ENCODE measurements at regions not wholly inside any gene's neighbourhood (a gene's known extent, or its start where the extent isn't known, plus 50 kb on each side); places are given as distances from the start of the nearest gene placed in this dataset.
A peak's percentile ranks its signal among the peaks of the same experiment; 100 is the strongest.

DNA sequence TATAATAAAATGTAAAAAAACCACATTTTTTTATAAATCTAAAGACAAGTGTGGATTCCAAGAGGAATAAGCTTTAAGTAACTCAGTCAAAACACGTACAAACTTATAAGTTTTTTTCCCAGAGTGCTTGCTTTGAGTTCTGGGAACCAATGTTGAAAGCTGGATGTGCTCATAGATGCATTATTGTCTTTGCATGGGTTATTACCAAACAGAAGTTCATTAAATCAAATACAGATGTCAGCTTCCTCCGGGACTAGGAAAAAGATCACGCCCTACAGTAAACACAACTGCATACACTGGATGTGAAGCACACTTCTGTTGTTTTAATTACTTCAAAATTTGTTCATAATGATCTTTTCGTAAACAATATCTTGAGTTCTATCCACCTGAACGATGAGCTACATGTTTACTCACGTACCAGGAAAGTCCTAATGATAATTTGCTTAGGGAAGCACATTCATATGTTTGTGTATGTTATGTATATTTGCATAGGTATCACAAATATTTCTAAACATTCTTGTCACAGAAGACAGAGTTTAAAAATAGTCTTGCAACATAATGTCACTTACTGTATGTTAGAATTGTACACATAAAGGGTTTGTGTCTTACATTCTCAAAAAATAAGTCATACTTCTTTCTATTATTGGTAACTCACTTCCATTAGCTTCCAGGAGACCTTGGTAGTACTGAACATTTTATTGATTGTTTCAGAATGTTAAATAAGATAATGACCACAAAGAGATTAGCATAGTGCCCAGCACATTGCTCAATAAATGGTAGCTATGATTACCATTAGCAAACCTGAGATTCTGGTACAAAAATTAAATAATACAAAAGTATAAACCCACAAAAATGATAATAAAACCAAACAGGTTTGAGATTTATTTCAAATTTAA, 427.4 kb downstream of the CETN3 start:
- no peak for TF ChIP-seq POLR2AphosphoS5 (IDR thresholded peaks at IDR 0.05)
- TF ChIP-seq CTCF (IDR thresholded peaks at IDR 0.05): no peak
- no peak for TF ChIP-seq POLR2A (IDR thresholded peaks at IDR 0.05)
- H3K9me3 ChIP-seq: no peaks in the 10 kb centered on the region
- no peak overlapping the region for H3K27ac ChIP-seq
- H3K36me3 ChIP-seq: no peaks in the 10 kb centered on the region
- DNase-seq (ENCODE audit: low spot score in 2 of 2): no peak
- H3K4me1 ChIP-seq: no peaks in the 10 kb centered on the region
- intact Hi-C loops (cut with DNase I; ENCODE audit: low total_unique reads): no loop called here
- no peaks in the 10 kb centered on the region for H3K27me3 ChIP-seq
- no peak overlapping the region for H3K4me3 ChIP-seq

- Histone ChIP-seq H3K9me3 (no peaks in the 10 kb centered on the region), H3K4me1 (no peaks in the 10 kb centered on the region), H3K27me3 (no peaks in the 10 kb centered on the region), H3K4me3 (no peak overlapping the region), H3K27ac (no peak overlapping the region), H3K36me3 (no peaks in the 10 kb centered on the region)
- intact Hi-C loops (cut with DNase I; ENCODE audit: low total_unique reads): no loop called here
- no peak for TF ChIP-seq POLR2A (IDR thresholded peaks at IDR 0.05)
- no peak for TF ChIP-seq POLR2AphosphoS5 (IDR thresholded peaks at IDR 0.05)
- no peak for TF ChIP-seq CTCF (IDR thresholded peaks at IDR 0.05)
- no peak for DNase-seq (ENCODE audit: low spot score in 2 of 2)
Observed at GRCh38 chr5:89981021-89981420, 428.5 kb downstream of the CETN3 start.

DNA sequence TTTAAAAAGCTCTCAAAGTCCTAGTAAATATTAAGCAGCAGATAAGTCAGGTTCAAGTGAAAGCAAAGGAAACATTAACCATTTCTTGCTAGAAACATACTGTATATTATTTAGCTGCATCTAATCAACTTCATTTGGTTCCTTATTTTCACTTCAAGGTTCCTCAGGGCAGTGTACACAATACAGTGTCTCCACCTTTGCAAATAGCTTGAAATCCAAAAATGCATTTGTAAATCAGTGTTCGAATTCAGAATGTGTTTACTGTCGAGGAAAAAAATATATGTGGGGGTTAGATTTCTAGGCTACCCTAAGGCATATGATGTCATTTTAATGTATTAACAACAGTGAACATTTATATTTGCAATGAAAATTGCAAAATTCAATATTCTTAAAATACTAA, 436.0 kb downstream of the CETN3 start:
- H3K4me1 ChIP-seq: no peaks in the 10 kb centered on the region
- no peak overlapping the region for H3K4me3 ChIP-seq
- H3K9me3 ChIP-seq: no peaks in the 10 kb centered on the region
- intact Hi-C loops (cut with DNase I; ENCODE audit: low total_unique reads): no loop called here
- TF ChIP-seq POLR2AphosphoS5 (IDR thresholded peaks at IDR 0.05) (no peak), POLR2A (IDR thresholded peaks at IDR 0.05) (no peak), CTCF (IDR thresholded peaks at IDR 0.05) (no peak)
- no peaks in the 10 kb centered on the region for H3K36me3 ChIP-seq
- H3K27ac ChIP-seq: no peak overlapping the region
- no peak for DNase-seq (ENCODE audit: low spot score in 2 of 2)
- no peaks in the 10 kb centered on the region for H3K27me3 ChIP-seq

- TF ChIP-seq POLR2A (IDR thresholded peaks at IDR 0.05) (no peak), CTCF (IDR thresholded peaks at IDR 0.05) (no peak), POLR2AphosphoS5 (IDR thresholded peaks at IDR 0.05) (no peak)
- intact Hi-C loops (cut with DNase I; ENCODE audit: low total_unique reads): no loop called here
- H3K27ac ChIP-seq: no peak overlapping the region
Observed at GRCh38 chr5:89972901-89973300, 436.7 kb downstream of the CETN3 start.

DNA sequence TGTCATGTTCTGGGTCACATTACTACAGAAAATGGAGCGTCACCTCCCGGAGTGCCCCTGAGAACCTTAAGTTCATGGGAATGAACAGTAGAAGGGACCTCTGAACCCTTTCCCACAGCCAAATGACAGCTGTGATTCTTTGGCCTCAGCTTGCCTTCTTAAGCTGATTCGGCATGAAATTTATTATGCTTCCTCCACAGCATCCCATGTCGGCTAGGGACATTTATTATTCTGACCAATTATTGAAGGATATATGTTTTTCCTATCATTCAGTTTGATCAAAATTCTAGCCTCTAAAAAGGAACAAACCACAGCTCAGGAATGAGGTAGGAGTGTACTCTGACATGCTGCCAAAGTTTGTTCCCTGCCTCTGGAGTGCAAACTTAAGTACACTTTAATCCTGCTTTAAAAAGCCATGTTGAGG, 440.6 kb downstream of the CETN3 start:
- H3K27ac ChIP-seq: peak overlapping the region in 1 of 2 donors; percentile 17
- TF ChIP-seq CTCF (IDR thresholded peaks at IDR 0.05) (no peak), POLR2A (IDR thresholded peaks at IDR 0.05) (no peak), POLR2AphosphoS5 (IDR thresholded peaks at IDR 0.05) (no peak)
- no peaks in the 10 kb centered on the region for H3K9me3 ChIP-seq
- intact Hi-C loops (cut with DNase I; ENCODE audit: low total_unique reads): no loop called here
- no peaks in the 10 kb centered on the region for H3K4me1 ChIP-seq
- no peaks in the 10 kb centered on the region for H3K27me3 ChIP-seq
- DNase-seq (ENCODE audit: low spot score in 2 of 2): peak in 1 of 2 donors; percentile 18
- H3K4me3 ChIP-seq: no peak overlapping the region
- H3K36me3 ChIP-seq: no peaks in the 10 kb centered on the region

More at GRCh38 chr5:89972901-89973300, 436.7 kb downstream of the CETN3 start:
- H3K9me3 ChIP-seq: no peaks in the 10 kb centered on the region
- DNase-seq (ENCODE audit: low spot score in 2 of 2): no peak
- no peaks in the 10 kb centered on the region for H3K36me3 ChIP-seq
- H3K4me1 ChIP-seq: no peaks in the 10 kb centered on the region
- H3K4me3 ChIP-seq: no peak overlapping the region
- H3K27me3 ChIP-seq: no peaks in the 10 kb centered on the region
